NCI-H187 (cell line): ENCODE measurements at regions not wholly inside any gene's neighbourhood (a gene's known extent, or its start where the extent isn't known, plus 50 kb on each side); places are given as distances from the start of the nearest gene placed in this dataset.
"Not testable (repeated sequence)": the region's sequence is repeated elsewhere in the genome, so short reads cannot be mapped to it uniquely, and the experiment has no call there.

Experiments
- DNase-seq, 2 experiments: peaks; one replicate each; lab custom pipeline; 2025; lab: John Stamatoyannopoulos, UW

DNA sequence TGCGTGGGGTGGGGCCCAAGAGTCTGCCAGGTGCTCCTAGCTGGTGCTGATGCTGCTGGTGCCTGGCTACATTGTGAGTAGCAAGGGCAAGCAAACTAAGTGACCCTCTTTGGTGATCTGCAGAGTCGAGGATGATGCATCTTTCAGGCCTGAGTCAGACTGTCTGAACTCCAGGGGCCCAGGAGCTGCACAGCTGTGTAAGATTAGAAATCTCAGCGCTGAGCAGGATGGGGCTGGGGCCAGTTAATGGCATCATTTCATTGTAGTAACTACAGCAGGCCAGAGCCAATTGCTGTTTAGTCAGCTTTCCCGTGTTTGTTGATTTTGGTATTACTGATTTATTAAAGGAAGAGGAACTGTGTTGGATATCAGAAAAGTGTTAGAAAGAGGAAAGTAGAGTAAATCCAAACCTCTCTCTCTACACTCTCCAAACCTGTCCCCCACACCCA is 365.2 kb downstream of the PAX1 start:
- no peak for DNase-seq

DNA sequence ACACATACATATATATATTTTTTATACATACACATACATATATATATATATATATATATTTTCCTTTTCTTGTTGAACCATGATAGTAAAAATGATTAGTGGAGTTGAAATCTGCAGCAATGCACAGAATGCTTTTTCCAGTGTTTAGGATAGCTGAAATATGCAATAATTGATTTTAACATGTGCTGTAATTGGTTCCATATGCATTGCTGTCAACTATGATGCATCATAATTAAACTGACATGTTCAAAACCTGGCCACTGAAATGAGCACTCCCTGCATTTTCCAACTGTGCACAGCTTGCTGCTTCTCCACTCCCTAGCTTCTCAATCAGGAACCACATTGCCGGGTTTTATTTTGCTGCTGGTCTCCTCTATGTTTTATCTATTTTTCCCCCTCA is 358.3 kb downstream of the PAX1 start:
- DNase-seq, result no peak

DNA sequence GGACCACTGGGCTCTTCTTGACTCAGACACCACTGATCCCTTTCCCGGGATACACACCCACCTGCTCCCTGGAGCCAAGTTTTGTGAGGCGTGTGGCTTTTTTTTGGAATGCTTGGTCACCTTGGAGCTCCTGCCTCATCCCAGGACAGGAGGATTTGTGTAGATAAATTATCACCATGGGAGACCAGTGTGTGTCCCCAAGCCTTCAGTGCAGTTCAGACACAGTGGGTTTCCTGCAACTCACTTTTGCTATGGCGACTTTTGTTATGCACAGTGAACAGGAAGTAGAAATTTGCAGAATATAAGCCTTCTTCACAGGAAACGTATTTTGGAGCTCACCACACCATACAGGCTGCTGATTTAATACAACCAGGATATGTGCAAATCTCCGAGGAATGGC is 357.4 kb downstream of the PAX1 start:
- DNase-seq, result no peak

DNA sequence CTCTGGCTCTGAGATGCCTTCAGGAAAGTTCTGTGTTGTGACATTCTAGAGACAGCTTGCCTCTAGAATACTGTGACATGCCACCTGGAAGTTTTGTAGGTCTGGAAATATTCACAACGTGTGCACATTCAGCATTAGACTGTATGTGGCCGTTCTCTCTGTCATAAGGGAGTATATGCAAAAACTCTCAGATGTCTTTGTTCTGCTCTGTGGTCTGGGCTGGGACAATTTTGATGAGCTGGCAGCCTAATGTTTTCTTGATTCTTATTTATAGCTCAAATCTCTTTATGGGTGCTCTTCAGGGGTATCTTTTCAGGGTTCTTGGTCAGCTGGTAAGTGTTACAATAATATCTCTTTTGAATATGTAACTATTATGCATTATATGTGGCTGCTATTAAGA is 355.1 kb downstream of the PAX1 start:
- DNase-seq, result no peak

DNA sequence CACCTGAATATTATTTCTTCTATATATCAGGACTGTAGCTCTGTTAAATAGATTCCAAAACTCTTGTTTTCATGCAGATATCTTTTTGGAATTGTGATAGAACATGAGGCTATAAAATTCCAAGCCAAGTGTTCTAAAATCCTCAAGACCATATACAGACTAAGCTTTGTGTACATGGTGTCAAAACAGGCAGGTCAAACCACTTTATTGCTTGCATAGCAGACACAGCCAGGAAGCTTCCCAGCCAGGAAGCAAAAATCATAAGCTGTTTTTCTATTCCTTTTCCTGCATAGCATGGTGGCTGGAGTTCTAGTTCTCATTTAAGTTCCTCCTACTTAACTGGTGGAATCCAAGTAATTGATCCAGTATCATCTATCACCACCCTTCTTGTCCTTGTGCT is 353.3 kb downstream of the PAX1 start:
- no peak for DNase-seq

DNA sequence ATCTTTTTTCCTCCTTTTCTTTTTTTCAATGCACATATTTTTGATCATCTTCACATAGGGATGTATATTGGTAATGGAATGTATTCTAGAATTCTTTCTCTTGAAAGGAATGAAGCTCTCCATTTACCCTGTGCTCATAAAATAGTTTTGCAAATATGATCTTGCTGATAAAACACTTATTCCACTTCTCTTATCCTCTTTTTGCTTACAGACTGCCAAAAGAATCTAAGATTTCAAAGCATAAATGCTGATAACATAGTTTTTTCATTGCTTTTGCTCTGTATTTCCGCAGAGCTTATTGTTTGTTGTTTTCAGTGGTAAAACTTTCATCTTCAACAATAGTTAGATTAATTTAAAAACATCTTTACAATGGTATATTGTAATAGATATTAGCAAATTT is 350.5 kb downstream of the PAX1 start:
- no peak for DNase-seq

DNA sequence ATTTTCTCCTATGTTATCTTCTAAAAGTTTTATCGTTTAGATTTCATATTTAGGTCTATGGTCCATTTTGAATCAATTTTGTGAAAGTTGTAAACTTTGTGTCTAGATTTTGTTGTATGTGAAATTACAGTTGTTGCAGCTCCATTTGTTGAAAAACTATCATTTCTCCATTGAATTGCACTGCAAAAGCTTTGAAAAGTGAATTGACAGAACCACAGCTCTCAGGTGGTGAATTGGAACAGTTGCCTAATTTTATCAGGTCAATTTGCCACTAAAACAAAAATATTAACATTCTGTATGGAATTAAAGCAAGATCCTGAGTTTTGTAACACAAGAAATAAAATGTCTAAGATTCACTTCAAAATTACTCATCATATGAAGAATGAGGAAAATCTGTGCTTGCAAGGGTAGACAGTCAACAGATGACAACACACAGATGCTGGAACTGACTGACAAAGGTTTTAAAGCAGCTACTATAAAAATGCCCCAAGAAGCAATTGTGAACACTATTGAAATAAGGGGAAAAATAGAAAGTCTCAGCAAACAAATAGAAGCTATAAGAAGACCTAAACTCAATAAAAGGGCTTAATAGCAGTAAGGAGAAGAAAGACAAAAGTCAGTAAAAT is 346.7 kb downstream of the PAX1 start:
- no peak for DNase-seq

DNA sequence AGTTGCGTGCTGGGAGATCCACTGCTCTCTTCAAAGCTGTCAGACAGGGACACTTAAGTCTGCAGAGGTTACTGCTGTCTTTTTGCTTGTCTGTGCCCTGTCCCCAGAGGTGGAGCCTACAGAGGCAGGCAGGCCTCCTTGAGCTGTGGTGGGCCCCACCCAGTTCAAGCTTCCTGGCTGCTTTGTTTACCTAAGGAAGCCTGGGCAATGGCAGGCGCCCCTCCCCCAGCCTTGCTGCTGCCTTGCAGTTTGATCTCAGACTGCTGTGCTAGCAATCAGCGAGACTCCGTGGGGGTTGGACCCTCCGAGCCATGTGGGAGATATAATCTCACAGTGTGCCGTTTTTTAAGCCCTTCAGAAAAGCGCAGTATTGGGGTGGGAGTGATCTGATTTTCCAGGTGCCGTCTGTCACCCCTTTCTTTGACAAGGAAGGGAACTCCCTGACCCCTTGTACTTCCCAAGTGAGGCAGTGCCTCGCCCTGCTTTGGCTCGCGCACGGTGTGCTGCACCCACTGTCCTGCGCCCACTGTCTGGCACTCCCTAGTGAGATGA is 340.6 kb downstream of the PAX1 start:
- DNase-seq, result not testable (repeated sequence)

DNA sequence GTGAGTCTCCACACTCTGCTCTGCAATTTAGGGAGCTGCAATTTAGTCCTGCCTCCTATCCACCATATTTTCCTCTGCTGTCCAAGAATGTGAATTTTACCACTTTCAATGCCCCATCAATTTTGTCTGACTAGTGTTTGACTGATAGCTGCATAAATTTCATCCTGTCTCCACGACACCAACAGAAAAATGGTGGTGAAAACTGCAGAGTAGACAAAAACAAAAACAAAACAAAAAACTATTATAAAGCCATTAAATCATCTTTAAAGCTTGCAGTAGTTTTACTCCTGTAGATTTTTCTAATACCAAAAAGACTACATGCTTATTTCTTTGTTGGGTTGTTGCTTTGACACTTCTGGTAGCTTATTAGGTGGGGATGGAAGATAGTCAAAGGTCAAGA is 322.0 kb downstream of the PAX1 start:
- no peak for DNase-seq

DNA sequence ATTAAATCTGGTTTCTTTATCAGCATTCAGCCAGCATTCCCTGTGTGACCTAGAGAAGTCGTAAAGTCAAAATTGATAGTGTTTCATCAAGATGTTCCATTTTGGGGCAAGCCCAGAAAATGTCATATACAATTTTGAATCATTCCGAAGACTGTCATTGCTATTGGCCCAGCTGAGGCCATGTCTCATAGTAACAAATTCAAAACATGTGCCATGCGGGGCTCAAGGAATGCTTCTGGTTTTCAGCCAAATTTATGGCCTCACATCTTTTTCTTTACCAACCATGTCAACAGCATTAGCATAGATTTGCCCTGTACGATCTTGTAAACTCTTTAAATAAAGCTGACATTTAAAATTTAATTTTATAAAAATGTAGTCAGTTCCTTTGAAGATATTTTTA is 314.7 kb downstream of the PAX1 start:
- no peak for DNase-seq

DNA sequence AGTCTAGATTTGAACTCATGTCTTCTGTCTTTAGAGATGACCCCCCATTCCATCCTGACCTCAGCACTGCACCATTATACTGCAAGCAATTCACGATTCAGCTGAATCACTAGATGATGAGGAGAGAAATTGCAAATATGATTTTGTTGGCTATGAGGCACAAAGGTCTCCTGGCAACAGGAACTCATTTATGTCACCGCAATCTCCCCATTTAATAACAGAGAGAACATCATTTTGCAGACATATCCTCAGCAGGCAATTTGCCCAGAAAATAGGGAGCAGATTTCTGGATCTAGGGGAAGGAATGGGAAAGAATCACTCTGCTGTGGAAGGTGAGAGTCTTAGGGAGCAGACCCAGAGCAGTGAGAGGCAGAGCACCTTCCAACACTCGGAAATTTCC is 303.0 kb downstream of the PAX1 start:
- no peak for DNase-seq

DNA sequence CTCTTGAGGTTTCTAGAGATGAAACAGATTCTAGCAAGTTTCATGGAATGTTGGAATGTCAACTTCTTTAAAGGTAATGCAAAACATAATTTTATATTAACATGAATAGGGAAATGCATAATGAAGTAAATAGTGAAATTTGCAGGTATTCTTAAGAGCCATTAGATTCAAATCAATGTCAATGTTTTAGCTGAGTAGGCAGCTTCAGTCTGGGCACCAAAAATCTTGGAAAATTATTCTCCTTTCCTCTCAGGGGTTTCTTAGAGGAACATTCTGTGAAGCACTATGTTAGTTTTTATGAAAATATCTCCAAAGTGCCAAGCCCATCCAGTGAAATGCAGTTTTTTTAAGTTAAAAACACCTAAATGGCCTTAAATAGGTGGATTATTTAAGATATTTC is 300.8 kb downstream of the PAX1 start:
- DNase-seq, result no peak

DNA sequence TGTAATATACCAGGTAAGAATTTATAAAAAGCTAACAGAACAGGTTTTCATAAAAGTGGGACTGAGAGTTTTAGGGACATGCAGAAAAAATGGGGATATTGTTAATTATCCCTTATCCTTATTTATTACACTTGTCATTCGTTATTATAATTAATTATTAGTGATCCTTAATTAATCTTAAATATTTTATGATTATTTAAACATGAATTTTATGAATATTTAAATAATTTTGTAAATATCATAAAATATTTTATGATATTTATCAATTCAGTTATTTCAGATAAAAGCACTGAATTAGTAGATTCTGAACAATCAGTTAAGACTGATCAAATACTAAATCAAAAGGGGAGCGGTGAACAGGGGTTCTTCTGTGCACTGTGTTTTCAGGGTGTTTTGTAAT is 300.1 kb downstream of the PAX1 start:
- DNase-seq, result no peak

DNA sequence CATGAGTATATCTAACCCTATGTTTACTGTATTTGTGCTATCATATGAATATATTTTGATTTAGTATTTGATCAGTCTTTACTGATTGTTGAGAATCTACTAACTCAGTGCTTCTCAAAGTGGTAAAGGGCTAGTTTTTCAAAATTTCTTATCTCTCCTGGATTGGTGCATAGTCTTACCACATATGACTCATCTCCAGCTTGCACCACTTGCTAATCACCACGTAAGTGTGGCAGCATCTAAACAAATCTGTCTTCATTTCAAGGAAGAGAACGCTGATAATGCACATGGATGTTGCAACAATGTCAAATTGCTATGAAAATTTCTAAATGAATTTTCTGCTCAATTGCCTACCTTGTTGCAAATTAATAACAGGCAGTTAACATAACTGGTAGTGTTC is 299.5 kb downstream of the PAX1 start:
- no peak for DNase-seq

DNA sequence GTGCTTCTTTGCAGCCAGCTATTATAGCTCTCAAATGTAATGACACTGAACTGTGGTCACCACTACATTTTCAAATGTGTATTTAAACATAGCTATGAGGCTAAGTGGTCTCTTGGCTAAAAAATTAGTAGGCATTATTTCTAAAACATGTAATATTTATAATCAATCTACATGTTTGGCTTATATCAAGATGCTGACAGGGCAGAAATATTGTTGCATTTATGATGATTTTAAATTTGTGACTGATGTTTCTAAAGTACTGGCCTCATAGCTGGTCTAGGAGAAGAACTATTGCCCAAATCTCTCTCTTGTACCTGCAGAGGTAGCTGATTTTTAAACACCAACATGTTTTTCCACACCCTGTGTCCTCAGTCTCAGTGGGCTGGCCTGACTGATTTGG is 298.2 kb downstream of the PAX1 start:
- no peak for DNase-seq

DNA sequence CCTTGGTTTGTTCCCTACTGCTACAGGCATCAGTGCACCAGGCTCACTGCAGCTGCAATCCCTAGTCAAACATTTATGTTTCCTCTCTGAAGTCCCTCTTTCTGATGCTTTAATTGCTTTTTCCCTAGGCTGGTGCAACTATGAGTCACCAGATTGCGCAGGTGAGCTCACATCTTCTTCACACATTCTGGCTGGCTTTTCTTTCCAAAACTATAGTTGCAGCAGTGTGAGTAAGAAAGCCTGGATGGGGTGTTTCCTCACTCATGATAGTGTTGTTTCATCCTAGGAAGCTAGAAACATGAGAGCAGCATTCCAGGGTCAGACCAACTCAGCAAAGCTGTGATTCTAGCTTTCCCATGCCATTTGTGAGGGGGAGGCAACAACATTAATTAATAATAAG is 296.4 kb downstream of the PAX1 start:
- no peak for DNase-seq

DNA sequence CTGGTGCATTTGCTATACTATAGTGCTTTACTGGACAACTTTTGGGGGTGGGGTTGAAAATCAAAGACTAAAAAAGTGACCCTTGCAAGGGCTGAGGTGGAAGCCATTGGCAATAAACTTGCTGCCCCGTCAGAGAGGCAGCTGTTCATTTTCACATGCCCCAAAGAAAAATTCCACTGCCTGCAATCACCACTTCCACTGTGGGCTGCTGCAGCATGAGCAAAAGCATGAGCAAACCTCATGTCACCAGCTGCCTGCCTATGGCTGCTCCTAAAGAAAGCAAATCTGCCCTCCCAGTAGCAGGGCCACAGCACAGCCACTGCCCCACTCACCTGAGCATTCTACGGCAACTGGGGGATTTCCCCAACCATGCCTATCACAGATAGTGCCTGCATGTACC is 290.0 kb downstream of the PAX1 start:
- DNase-seq, result no peak

DNA sequence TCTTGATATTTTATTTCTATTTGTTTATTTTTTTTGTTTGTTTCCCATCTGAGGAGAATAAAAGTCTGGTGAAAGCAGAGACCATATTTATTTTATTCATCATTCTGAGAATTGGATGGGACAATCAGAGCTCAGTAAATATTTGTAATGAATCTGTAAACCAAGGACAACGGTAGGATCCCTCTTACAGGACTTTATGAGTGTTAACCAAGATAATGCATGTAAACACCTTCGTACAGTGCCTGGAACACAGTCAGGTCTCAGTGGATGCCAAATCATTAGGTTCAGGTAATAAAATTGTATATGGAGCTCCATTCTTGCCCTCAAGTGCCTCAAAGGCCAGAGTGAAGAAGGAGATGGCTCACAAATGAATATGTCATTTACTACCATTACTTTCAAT is 288.7 kb downstream of the PAX1 start:
- no peak for DNase-seq

DNA sequence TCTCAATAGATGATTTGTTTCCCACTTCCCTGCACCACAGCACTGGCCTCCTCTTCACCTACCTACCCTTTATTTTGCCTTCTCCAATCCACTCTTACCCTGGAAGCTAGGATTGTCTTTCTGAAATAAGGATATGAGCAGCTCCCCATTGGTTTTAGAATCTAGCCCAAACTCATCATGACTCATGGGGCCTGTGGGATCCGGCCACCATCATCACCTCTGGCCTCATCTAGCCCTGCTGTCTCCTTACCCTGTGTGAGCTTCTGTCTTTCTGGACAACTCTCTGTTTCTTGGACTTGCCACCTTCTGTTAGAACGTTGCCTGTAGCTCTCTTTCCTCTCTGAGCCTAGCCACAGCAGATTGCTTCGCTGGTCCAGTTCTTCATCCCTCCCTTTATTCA is 277.1 kb downstream of the PAX1 start:
- DNase-seq, result no peak

DNA sequence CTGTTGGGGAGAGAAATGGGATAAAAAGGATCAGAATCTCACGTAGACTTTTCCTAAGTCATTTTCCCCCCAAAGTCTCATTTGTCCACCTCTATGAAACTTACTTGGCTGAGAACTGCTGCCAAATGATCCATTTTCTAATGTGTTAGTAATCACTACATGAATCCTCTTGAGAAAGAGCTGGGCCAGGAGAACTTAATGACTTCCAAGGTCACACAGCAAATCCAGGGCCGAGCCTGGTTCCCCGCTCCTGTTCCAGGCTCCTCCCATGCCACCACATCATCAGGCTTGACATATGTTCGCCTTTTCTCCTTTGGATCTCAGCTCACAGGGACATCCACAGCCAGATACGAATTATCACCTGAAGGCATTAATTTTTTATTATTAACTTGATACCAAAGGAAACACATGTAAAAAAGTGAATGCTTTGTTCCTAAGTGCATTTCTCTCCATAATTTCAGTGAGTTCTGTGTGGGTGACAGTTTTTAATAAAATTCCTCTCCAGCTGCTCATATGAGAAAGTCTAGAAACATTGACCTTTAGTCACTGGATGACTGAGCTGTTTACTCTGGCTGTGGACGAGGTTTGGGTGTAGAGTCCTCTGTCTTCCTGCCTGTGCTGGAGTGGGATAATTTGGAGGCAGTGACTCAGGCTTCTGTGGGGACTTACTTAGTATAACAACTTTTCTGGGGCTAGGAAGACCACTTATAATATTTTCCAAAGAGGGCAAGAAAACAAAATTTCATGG is 276.3 kb downstream of the PAX1 start:
- DNase-seq, result no peak

DNA sequence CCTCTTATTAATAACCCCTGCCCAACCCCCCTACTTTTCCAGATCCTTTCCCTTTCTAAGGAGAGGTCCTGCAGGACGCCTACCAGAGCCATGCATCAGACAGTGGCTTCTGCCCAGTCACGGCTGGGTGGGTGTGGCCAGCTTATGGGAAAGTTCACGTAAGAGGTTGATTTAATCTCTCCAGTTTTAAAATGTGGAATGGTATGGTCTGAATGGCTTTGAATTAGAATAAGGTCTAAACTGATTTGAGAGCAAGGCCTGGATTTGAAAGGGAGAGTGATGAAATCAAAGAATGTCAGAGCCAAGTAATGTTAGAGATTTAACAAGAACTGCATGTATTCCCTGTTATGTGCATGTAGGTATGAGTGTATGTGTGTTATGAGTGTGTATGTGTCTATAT is 275.7 kb downstream of the PAX1 start:
- no peak for DNase-seq

DNA sequence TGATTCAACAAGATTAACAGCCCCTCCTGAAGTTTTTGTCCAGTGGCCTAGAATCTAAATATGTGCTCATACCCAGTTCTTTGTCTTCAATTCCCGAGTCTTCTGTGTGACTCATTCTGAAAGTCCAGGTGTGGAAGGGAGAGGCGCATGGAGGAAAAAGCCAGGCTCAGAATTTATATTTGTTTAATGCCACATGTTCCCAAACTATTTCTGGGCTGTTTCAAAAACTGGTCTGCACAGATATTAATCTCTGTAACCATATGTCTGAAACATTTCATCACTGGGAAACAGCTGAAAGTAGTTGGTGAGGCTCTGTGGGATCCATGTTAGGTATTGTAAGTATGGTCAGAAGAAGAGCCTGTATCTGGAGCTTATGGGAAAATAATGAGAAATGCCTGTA is 266.0 kb downstream of the PAX1 start:
- no peak for DNase-seq

DNA sequence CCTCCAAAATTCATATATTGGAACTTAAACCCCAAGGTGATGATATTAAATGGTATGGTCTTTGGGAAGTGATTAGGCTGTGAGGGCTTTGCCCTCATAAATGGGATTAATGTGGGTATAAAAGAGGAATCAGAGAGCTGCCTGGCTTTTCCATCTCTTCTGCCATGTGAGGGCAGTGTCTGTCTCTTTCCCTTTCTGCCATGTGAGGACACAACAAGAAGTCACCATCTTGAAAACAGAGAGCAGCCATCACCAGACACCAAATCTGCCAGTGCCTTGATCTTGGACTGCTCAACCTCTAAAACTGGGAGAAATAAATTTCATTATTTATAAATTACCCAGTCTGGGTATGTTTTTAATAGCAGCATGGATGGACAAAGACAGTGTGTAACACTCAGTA is 263.0 kb downstream of the PAX1 start:
- DNase-seq, result no peak

DNA sequence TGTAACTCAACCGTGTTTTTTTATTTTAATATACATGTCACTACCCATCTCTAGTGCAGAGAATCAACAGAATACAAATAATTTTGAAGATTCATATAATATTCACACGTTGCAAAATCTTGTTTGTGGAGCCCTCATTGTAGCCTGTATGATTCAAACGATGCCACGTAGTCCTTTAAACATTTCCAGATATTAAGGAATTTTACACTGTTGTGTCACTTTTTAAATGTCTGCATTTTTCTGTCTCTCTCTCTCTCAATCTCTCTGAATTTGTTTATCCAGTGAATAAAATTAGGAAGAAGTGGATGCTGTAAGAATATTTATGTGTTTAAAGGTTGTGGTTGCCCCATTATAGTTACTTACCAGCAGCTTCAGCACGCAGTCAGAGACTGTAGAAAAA is 262.0 kb downstream of the PAX1 start:
- no peak for DNase-seq
